Heart left ventricle (tissue), 16 donors: ENCODE measurements at regions not wholly inside any gene's neighbourhood (a gene's known extent, or its start where the extent isn't known, plus 50 kb on each side); places are given as distances from the start of the nearest gene placed in this dataset.

Experiments
- ATAC-seq, 4 donors: fragments of 200-7000 bp; cut with Tn5 transposase; one replicate each; pipeline ENCODE4 v1.9.1; 2020 to 2022; ENCODE audit warnings: moderate library complexity in 4 of 4, mild to moderate bottlenecking in 3 of 4, moderate number of reproducible peaks in 1 of 4
- DNase-seq, 5 donors: peaks; one replicate each; pipeline ENCODE4 v3.0.0-alpha.2; 2020
- H3K27ac ChIP-seq, 12 donors: fragments of 200-600 bp; sonication (generic) in 4 of 12; one replicate each; pipeline versions ENCODE4 v1.5.0 to v1.8.0; 2016 to 2022; ENCODE audit warnings: mild to moderate bottlenecking in 2 of 12
- H3K27me3 ChIP-seq, 9 donors: fragments of 200-600 bp; sonication (generic) in 2 of 9; one replicate each; pipeline versions ENCODE4 v1.5.1 to v1.8.0; 2016 to 2022; ENCODE audit warnings: mild to moderate bottlenecking in 3 of 9
- H3K36me3 ChIP-seq, 9 donors: fragments of 200-600 bp; sonication (generic) in 2 of 9; one replicate each; pipeline versions ENCODE4 v1.5.0 to v1.8.0; 2018 to 2022; ENCODE audit warnings: mild to moderate bottlenecking in 2 of 9
- H3K4me1 ChIP-seq, 12 donors: fragments of 200-600 bp; sonication (generic) in 4 of 12; one replicate each; pipeline versions ENCODE4 v1.5.0 to v1.8.0; 2016 to 2022; ENCODE audit warnings: mild to moderate bottlenecking in 3 of 12
- H3K4me3 ChIP-seq, 12 donors: fragments of 200-600 bp; sonication (generic) in 4 of 12; one replicate each; pipeline versions ENCODE4 v1.5.0 to v1.8.0; 2017 to 2022; ENCODE audit warnings: mild to moderate bottlenecking in 9 of 12, moderate library complexity in 4 of 12
- H3K9me3 ChIP-seq, 12 donors: fragments of 200-600 bp; sonication (generic) in 4 of 12; one replicate each; pipeline versions ENCODE4 v1.5.0 to v1.8.0; 2016 to 2022; ENCODE audit warnings: mild to moderate bottlenecking in 1 of 12
- CTCF ChIP-seq, 12 donors: fragments of 200-600 bp; sonication (generic) in 4 of 12; IDR thresholded peaks; one replicate each; pipeline versions ENCODE4 v1.5.0 to v1.8.0; 2018 to 2022; ENCODE audit warnings: antibody characterized with exemption in 12 of 12, mild to moderate bottlenecking in 5 of 12
- POLR2A ChIP-seq, 2 donors: fragments of 450-650 bp; IDR thresholded peaks; one replicate each; pipeline ENCODE4 v1.6.1; 2017; ENCODE audit warnings: antibody characterized with exemption in 2 of 2, mild to moderate bottlenecking in 2 of 2, moderate library complexity in 2 of 2
- WGBS, 4 donors: extraction: QIAGEN DNeasy Blood & Tissue Kit in 2 of 4; methylation state at CpG; one replicate each; pipeline versions ENCODE4 v1.1.5 to v1.1.7; 2013 to 2018; 5-methylcytosine and 5-hydroxymethylcytosine counted together
- intact Hi-C, 10 donors: fragments of 100-400 bp; cut with DNase I; formaldehyde crosslinking; loops; one replicate each; pipeline versions ENCODE4 v1.11.1 to v1.14.2; 2022
- donor health status: ischemic (EF 13 %, LVEDD 7.1; RV severe dilation, severe dysfunction).
- donor health status: healthy with polysubstance abuse.
- donor health status: DM: no; HTN: yes; CAD: no.
- donor health status: DM: no; HTN: no; CAD: no.
- donor health status: ischemic (EF 25% LVEDD 6.9; RV normal size, moderate dysfunction).
- donor health status: ischemic (EF 25% LVEDD 5.7; RV mildly dilated, moderate dysfunction).
- donor health status: healthy.
- donor health status: DM: yes; HTN: yes; CAD: no.
- donor health status: ischemic (EF 35%, LVEDD 5.7; RV mildly dilated, moderate dysfunction).
- donor health status: nonischemic (EF 11% LVEDD 7.7; RV severe dilation, severe dysfunction).
- donor health status: DM: yes; HTN: yes; CAD: no.
- donor health status: PGD.
- donor health status: ischemic (EF 29% LVEDD 5.4; RV normal size, mild dysfunction).
- donor health status: nonischemic (EF 23%, LVEDD 6.1; RV moderate dilation, normal function).

- H3K27ac ChIP-seq, result no peak overlapping the region
- no peak for DNase-seq
- H3K27me3 ChIP-seq, result peaks cover 0 to 17% (median 0%) of the 10 kb centered on the region in 9 donors
- H3K9me3 ChIP-seq, result no peaks in the 10 kb centered on the region
- TF ChIP-seq POLR2A (IDR thresholded peaks at IDR 0.05) (no peak), CTCF (IDR thresholded peaks at IDR 0.05) (no peak)
- H3K36me3 ChIP-seq, result no peaks in the 10 kb centered on the region
- intact Hi-C loops, result no loop called here
- no peak overlapping the region for H3K4me3 ChIP-seq
- ATAC-seq, result no peak
- H3K4me1 ChIP-seq, result peaks cover 0 to 24% (median 11%) of the 10 kb centered on the region in 12 donors
- 88 to 98% (median 93%) methylated on average over 8 to 16 of the region's 16 CpGs for WGBS, 4 donors
Measured at GRCh38 chr11:123298488-123299447, 103.7 kb upstream of the CLMP start.

GRCh38 chr11:123292647-123293046 is 97.6 kb upstream of the CLMP start:
- Histone ChIP-seq H3K27me3 (peaks cover 0 to 7% (median 0%) of the 10 kb centered on the region in 9 donors), H3K4me1 (no peaks in the 10 kb centered on the region), H3K27ac (no peak overlapping the region), H3K9me3 (peaks cover 0 to 2% (median 0%) of the 10 kb centered on the region in 12 donors), H3K36me3 (no peaks in the 10 kb centered on the region), H3K4me3 (no peak overlapping the region)
- ATAC-seq (no peak), DNase-seq (no peak)
- no peak for TF ChIP-seq CTCF (IDR thresholded peaks at IDR 0.05)
- no peak for TF ChIP-seq POLR2A (IDR thresholded peaks at IDR 0.05)
- intact Hi-C loops, result no loop called here
- 83 to 96% (median 91%) methylated on average over 2 of the region's 2 CpGs for WGBS, 4 donors

GRCh38 chr11:123291201-123291869 is 96.3 kb upstream of the CLMP start:
- Histone ChIP-seq H3K9me3 (peaks cover 0 to 6% (median 0%) of the 10 kb centered on the region in 12 donors), H3K27ac (no peak overlapping the region), H3K27me3 (peaks cover 0 to 6% (median 0%) of the 10 kb centered on the region in 9 donors), H3K36me3 (no peaks in the 10 kb centered on the region), H3K4me3 (no peak overlapping the region), H3K4me1 (no peaks in the 10 kb centered on the region)
- no peak for DNase-seq
- TF ChIP-seq POLR2A (IDR thresholded peaks at IDR 0.05) (no peak), CTCF (IDR thresholded peaks at IDR 0.05) (no peak)
- peak in 2 of 4 donors; percentile 33 to 57 for ATAC-seq
- 51 to 60% (median 57%) methylated on average over 7 of the region's 7 CpGs for WGBS, 4 donors
- intact Hi-C loops, result no loop called here

- WGBS, 4 donors, result 82 to 86% (median 85%) methylated on average over 3 of the region's 3 CpGs
- Histone ChIP-seq H3K4me1 (no peaks in the 10 kb centered on the region), H3K27me3 (peaks cover 0 to 16% (median 0%) of the 10 kb centered on the region in 9 donors), H3K27ac (no peak overlapping the region), H3K9me3 (peaks cover 0 to 6% (median 0%) of the 10 kb centered on the region in 12 donors), H3K4me3 (no peak overlapping the region), H3K36me3 (no peaks in the 10 kb centered on the region)
- intact Hi-C loops, result no loop called here
- ATAC-seq (no peak), DNase-seq (no peak)
- TF ChIP-seq POLR2A (IDR thresholded peaks at IDR 0.05), result no peak
- TF ChIP-seq CTCF (IDR thresholded peaks at IDR 0.05), result no peak
Measured at GRCh38 chr11:123286761-123287160, 91.7 kb upstream of the CLMP start.
